Heart right ventricle (tissue), 16 donors: ENCODE measurements at regions not wholly inside any gene's neighbourhood (a gene's known extent, or its start where the extent isn't known, plus 50 kb on each side); places are given as distances from the start of the nearest gene placed in this dataset.

Source experiments
- ATAC-seq, 8 donors: fragments of 200-7000 bp; cut with Tn5 transposase; one replicate each; pipeline ENCODE4 v1.9.1; 2020; ENCODE audit warnings: mild to moderate bottlenecking in 8 of 8, moderate library complexity in 8 of 8, moderate number of reproducible peaks in 1 of 8
- DNase-seq, 2 donors: peaks; one replicate each; pipeline ENCODE4 v3.0.0-alpha.2; 2020
- H3K27ac ChIP-seq, 10 donors: fragments of 200-600 bp; sonication (generic) in 2 of 10; one replicate each; pipeline versions ENCODE4 v1.5.0 to v1.8.0; 2020 to 2022; ENCODE audit warnings: mild to moderate bottlenecking in 3 of 10
- H3K27me3 ChIP-seq, 7 donors: fragments of 200-600 bp; one replicate each; pipeline ENCODE4 v1.8.0; 2021 to 2022; ENCODE audit warnings: mild to moderate bottlenecking in 2 of 7
- H3K36me3 ChIP-seq, 9 donors: fragments of 200-600 bp; sonication (generic) in 1 of 9; one replicate each; pipeline versions ENCODE4 v1.5.0 to v1.8.0; 2020 to 2022; ENCODE audit warnings: mild to moderate bottlenecking in 2 of 9
- H3K4me1 ChIP-seq, 9 donors: fragments of 200-600 bp; sonication (generic) in 1 of 9; one replicate each; pipeline versions ENCODE4 v1.5.0 to v1.8.0; 2020 to 2022; ENCODE audit warnings: mild to moderate bottlenecking in 4 of 9
- H3K4me3 ChIP-seq, 10 donors: fragments of 200-600 bp; sonication (generic) in 2 of 10; one replicate each; pipeline versions ENCODE4 v1.5.0 to v1.8.0; 2020 to 2022; ENCODE audit warnings: mild to moderate bottlenecking in 7 of 10, moderate library complexity in 2 of 10
- H3K9me3 ChIP-seq, 11 donors: fragments of 200-600 bp in 10 of 11; sonication (generic) in 2 of 11; one replicate each; pipeline versions ENCODE4 v1.5.0 to v1.8.0; 2013 to 2022; ENCODE audit warnings: mild to moderate bottlenecking in 2 of 11, control low read depth in 1 of 11, moderate library complexity in 1 of 11
- WGBS, 2 donors: extraction: QIAGEN DNeasy Blood & Tissue Kit; methylation state at CpG; one replicate each; pipeline ENCODE4 v1.1.7; 2013; ENCODE audit warnings: inconsistent platforms in 1 of 2; 5-methylcytosine and 5-hydroxymethylcytosine counted together
- intact Hi-C, 10 donors: fragments of 100-400 bp; cut with DNase I; formaldehyde crosslinking; loops; one replicate each; pipeline versions ENCODE4 v1.11.1 to v1.14.2; 2022
- TF ChIP-seq, protein P1 (sequence below), 9 donors: fragments of 200-600 bp; sonication (generic) in 2 of 9; IDR thresholded peaks; one replicate each; pipeline versions ENCODE4 v1.5.0 to v1.8.0; 2021 to 2022; ENCODE audit warnings: antibody characterized with exemption in 9 of 9, mild to moderate bottlenecking in 5 of 9, moderate library complexity in 1 of 9
- donor health status: Arrhythmogenic right ventricular cardiomyopathy.
- donor health status: ischemic (EF 13 %, LVEDD 7.1; RV severe dilation, severe dysfunction).
- donor health status: healthy with polysubstance abuse.
- donor health status: DM: no; HTN: yes; CAD: no.
- donor health status: DM: no; HTN: no; CAD: no.
- donor health status: ischemic (EF 25% LVEDD 6.9; RV normal size, moderate dysfunction).
- donor health status: ischemic (EF 25% LVEDD 5.7; RV mildly dilated, moderate dysfunction).
- donor health status: healthy.
- donor health status: DM: yes; HTN: yes; CAD: no.
- donor health status: Ischemic cardiomyopathy.
- donor health status: ischemic (EF 35%, LVEDD 5.7; RV mildly dilated, moderate dysfunction).
- donor health status: nonischemic (EF 11% LVEDD 7.7; RV severe dilation, severe dysfunction).
- donor health status: DM: yes; HTN: yes; CAD: no.
- donor health status: PGD.
- donor health status: ischemic (EF 29% LVEDD 5.4; RV normal size, mild dysfunction).
- donor health status: nonischemic (EF 23%, LVEDD 6.1; RV moderate dilation, normal function).

GRCh38 chr1:198878566-198878965 is 239.7 kb downstream of the PTPRC start:
- Histone ChIP-seq H3K27me3 (no peaks in the 10 kb centered on the region), H3K9me3 (no peaks in the 10 kb centered on the region), H3K27ac (no peak overlapping the region), H3K4me1 (peaks cover 0 to 18% (median 0%) of the 10 kb centered on the region in 9 donors), H3K36me3 (peaks cover 0 to 6% (median 0%) of the 10 kb centered on the region in 9 donors), H3K4me3 (no peak overlapping the region)
- WGBS, 2 donors = 98 to 99% methylated on average over 2 of the region's 2 CpGs
- intact Hi-C loops = no loop called here
- TF ChIP-seq, protein P1, sequence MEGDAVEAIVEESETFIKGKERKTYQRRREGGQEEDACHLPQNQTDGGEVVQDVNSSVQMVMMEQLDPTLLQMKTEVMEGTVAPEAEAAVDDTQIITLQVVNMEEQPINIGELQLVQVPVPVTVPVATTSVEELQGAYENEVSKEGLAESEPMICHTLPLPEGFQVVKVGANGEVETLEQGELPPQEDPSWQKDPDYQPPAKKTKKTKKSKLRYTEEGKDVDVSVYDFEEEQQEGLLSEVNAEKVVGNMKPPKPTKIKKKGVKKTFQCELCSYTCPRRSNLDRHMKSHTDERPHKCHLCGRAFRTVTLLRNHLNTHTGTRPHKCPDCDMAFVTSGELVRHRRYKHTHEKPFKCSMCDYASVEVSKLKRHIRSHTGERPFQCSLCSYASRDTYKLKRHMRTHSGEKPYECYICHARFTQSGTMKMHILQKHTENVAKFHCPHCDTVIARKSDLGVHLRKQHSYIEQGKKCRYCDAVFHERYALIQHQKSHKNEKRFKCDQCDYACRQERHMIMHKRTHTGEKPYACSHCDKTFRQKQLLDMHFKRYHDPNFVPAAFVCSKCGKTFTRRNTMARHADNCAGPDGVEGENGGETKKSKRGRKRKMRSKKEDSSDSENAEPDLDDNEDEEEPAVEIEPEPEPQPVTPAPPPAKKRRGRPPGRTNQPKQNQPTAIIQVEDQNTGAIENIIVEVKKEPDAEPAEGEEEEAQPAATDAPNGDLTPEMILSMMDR (IDR thresholded peaks at IDR 0.05) = no peak
- DNase-seq = no peak
- no peak for ATAC-seq

- intact Hi-C loops = loop anchor here in 1 of 10 donors (10.0 kb wide), 1 partner anchor 235 kb away; no protein-coding TSS in a partner anchor
- Histone ChIP-seq H3K27ac (no peak overlapping the region), H3K36me3 (peaks cover 0 to 6% (median 0%) of the 10 kb centered on the region in 9 donors), H3K27me3 (no peaks in the 10 kb centered on the region), H3K9me3 (no peaks in the 10 kb centered on the region), H3K4me3 (no peak overlapping the region), H3K4me1 (peaks cover 0 to 18% (median 0%) of the 10 kb centered on the region in 9 donors)
- WGBS, 2 donors = 60 to 72% methylated on average over 5 of the region's 5 CpGs
- TF ChIP-seq, protein P1 (IDR thresholded peaks at IDR 0.05) = no peak
- DNase-seq = no peak
- no peak for ATAC-seq
Observed at GRCh38 chr1:198879711-198880306, 241.0 kb downstream of the PTPRC start.

DNA sequence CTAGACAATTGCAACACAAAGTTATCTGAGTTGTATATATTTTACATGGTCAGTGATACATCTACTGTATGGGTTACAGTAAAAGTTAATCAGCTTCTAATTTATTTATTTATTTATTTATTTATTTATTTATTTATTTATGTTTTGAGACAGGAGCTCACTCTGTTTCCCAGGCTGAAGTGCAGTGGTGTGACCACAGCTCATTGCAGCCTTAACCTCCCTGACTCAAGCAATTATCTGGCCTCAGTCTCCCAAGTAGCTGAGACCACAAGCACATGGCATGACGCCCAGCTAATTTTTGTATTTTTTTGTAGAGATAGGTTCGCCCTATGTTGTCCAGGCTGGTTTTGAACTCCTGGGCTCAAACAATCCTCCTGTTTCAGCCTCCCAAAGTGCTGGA is 241.6 kb downstream of the PTPRC start:
- H3K4me1 ChIP-seq = peaks cover 0 to 18% (median 0%) of the 10 kb centered on the region in 9 donors
- peak overlapping the region in 1 of 10 donors; percentile 16 for H3K27ac ChIP-seq
- ATAC-seq (no peak), DNase-seq (no peak)
- intact Hi-C loops = loop anchor here in 1 of 10 donors (10.0 kb wide), 1 partner anchor 234 kb away; no protein-coding TSS in a partner anchor
- 98% methylated on average over 2 of the region's 2 CpGs for whole genome bisulfite sequencing, 2 donors
- H3K27me3 ChIP-seq = no peaks in the 10 kb centered on the region
- TF ChIP-seq, protein P1 (IDR thresholded peaks at IDR 0.05) = no peak
- no peak overlapping the region for H3K4me3 ChIP-seq
- H3K9me3 ChIP-seq = no peaks in the 10 kb centered on the region
- peaks cover 0 to 6% (median 0%) of the 10 kb centered on the region in 9 donors for H3K36me3 ChIP-seq

DNA sequence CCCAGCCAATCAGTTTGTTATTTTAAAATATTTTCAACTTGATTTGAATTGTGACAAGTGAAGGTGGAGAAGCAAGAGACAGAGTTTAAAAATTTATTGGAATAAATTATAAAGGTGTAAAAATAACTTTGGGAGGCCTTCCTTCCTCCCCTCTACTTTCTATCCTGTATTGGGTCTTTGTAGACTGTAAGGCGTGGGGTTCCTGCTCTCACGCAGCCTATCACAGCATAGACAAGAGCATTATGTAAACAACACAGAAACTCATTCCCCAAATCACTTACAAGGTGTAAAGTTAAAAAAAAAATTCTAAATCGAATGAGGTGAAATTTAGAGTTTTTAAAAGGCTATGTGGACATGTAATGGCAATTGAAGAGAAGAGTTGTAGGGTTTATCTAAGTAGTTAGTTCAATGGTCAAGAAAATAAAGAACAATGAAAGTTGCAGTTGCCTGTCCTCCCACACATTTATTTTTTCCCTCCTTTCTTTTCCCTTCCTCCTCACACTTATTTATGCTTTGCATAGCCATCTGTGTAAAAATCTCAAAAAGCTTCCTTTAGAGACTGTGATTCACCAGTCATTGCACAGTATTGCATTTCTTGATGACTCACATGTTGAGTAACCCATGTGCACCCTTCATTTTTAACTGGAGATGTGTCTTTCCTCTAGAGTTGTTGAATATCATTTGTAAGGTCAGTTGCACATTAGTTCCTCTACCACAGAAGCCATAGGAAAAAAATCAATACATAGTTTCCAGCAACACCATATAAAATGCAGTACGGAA is 242.2 kb downstream of the PTPRC start:
- Histone ChIP-seq H3K9me3 (no peaks in the 10 kb centered on the region), H3K4me3 (no peak overlapping the region), H3K27ac (peak overlapping the region in 1 of 10 donors; percentile 16), H3K36me3 (peaks cover 0 to 6% (median 0%) of the 10 kb centered on the region in 9 donors), H3K4me1 (peaks cover 0 to 18% (median 0%) of the 10 kb centered on the region in 9 donors), H3K27me3 (no peaks in the 10 kb centered on the region)
- intact Hi-C loops = loop anchor here in 1 of 10 donors (10.0 kb wide), 1 partner anchor 234 kb away; no protein-coding TSS in a partner anchor
- DNase-seq (no peak), ATAC-seq (peak in 1 of 8 donors; percentile 87)
- 92 to 93% methylated on average over 4 of the region's 4 CpGs for WGBS, 2 donors
- TF ChIP-seq, protein P1 (IDR thresholded peaks at IDR 0.05) = no peak
